HG03060 (cell line): ENCODE measurements at regions not wholly inside any gene's neighbourhood (a gene's known extent, or its start where the extent isn't known, plus 50 kb on each side); places are given as distances from the start of the nearest gene placed in this dataset.

Experiments
- ATAC-seq: cut with Tn5 transposase; IDR thresholded peaks from one replicate; pipeline ENCODE4 v1.9.1; 2021; ENCODE audit warnings: low read depth, moderate number of reproducible peaks; ENCODE audit not compliant: unreplicated experiment

- no peak for ATAC-seq
Observed at GRCh38 chr16:87172632-87173031, 144.6 kb downstream of the C16orf95 start.

- no peak for ATAC-seq
Observed at GRCh38 chr16:87173294-87173893, 143.8 kb downstream of the C16orf95 start.

GRCh38 chr16:87174061-87174460, 143.1 kb downstream of the C16orf95 start:
- no peak for ATAC-seq

- no peak for ATAC-seq
Observed at GRCh38 chr16:87176735-87177134, 140.5 kb downstream of the C16orf95 start.

- no peak for ATAC-seq
Observed at GRCh38 chr16:87177673-87178072, 139.5 kb downstream of the C16orf95 start.

GRCh38 chr16:87178177-87178863, 138.9 kb downstream of the C16orf95 start:
- no peak for ATAC-seq

- ATAC-seq, result no peak
Observed at GRCh38 chr16:87178977-87179376, 138.2 kb downstream of the C16orf95 start.

- ATAC-seq, result no peak
Observed at GRCh38 chr16:87180069-87180468, 137.1 kb downstream of the C16orf95 start.

- no peak for ATAC-seq
Observed at GRCh38 chr16:87182759-87183158, 134.4 kb downstream of the C16orf95 start.

- no peak for ATAC-seq
Observed at GRCh38 chr16:87183647-87184046, 133.5 kb downstream of the C16orf95 start.

GRCh38 chr16:87185308-87185707, 131.9 kb downstream of the C16orf95 start:
- no peak for ATAC-seq

- ATAC-seq, result no peak
Observed at GRCh38 chr16:87185983-87186382, 131.2 kb downstream of the C16orf95 start.

- no peak for ATAC-seq
Observed at GRCh38 chr16:87186446-87186845, 130.7 kb downstream of the C16orf95 start.

GRCh38 chr16:87186876-87187533, 130.2 kb downstream of the C16orf95 start:
- ATAC-seq, result no peak

GRCh38 chr16:87188104-87188503, 129.1 kb downstream of the C16orf95 start:
- no peak for ATAC-seq

GRCh38 chr16:87189426-87189825, 127.8 kb downstream of the C16orf95 start:
- no peak for ATAC-seq

- no peak for ATAC-seq
Observed at GRCh38 chr16:87190288-87191230, 126.6 kb downstream of the C16orf95 start.

GRCh38 chr16:87192452-87193073, 124.6 kb downstream of the C16orf95 start:
- ATAC-seq, result no peak

GRCh38 chr16:87194172-87194571, 123.0 kb downstream of the C16orf95 start:
- ATAC-seq, result no peak

GRCh38 chr16:87195161-87195560, 122.0 kb downstream of the C16orf95 start:
- ATAC-seq, result no peak
